A549 (cell line): ENCODE measurements at regions not wholly inside any gene's neighbourhood (a gene's known extent, or its start where the extent isn't known, plus 50 kb on each side); places are given as distances from the start of the nearest gene placed in this dataset.

Experiments
- ATAC-seq, 2 experiments: fragments of 200-7000 bp in 1 of 2; fragments of >200 bp in 1 of 2; cut with Nextera tagmentation in 1 of 2; cut with Tn5 transposase in 1 of 2; 3 replicates each; pipeline versions ENCODE4 v1.8.0 to v1.9.1; 2018 to 2020; ENCODE audit warnings: mild to moderate bottlenecking in 1 of 2, moderate library complexity in 1 of 2
- CTCF ChIA-PET: fragments of 300-600 bp; sonication (Branson Sonifier 250); formaldehyde crosslinking; extraction: SDS; loops from one replicate; lab custom pipeline; 2021; ENCODE audit warnings: antibody characterized with exemption, inconsistent platforms; lab: Yijun Ruan, JAX
- POLR2A ChIA-PET: fragments of 350-600 bp; formaldehyde crosslinking; extraction: SDS; loops from one replicate; lab custom pipeline; 2021; ENCODE audit warnings: antibody characterized with exemption, inconsistent platforms; lab: Yijun Ruan, JAX
- DNase-seq, 2 experiments: peaks; one replicate each; pipeline versions ENCODE4 v3.0.0 to v3.0.0-alpha.2; 2011 to 2016; ENCODE audit warnings: low read depth in 1 of 2, low spot score in 1 of 2
- FAIRE-seq: peaks from 2 replicates; lab custom pipeline; 2011; peaks lifted over from hg19 to GRCh38; lab: Jason Lieb, UNC
- H3K27ac ChIP-seq, 2 experiments: fragments of >200 bp; sonication (Bioruptor Twin); formaldehyde crosslinking; 3 replicates each; pipeline ENCODE4 v1.5.1; 2016 to 2017
- H3K4me1 ChIP-seq: fragments of >200 bp; sonication (Bioruptor Twin); formaldehyde crosslinking; 3 replicates; pipeline ENCODE4 v1.6.1; 2016
- H3K4me2 ChIP-seq: fragments of >200 bp; sonication (Bioruptor Twin); formaldehyde crosslinking; 3 replicates; pipeline ENCODE4 v1.6.1; 2016
- H3K4me3 ChIP-seq: fragments of >200 bp; sonication (Bioruptor Twin); formaldehyde crosslinking; 3 replicates; pipeline ENCODE4 v1.5.1; 2016
- H3K9me3 ChIP-seq: fragments of >200 bp; sonication (Bioruptor Twin); formaldehyde crosslinking; 3 replicates; pipeline ENCODE4 v1.6.1; 2016
- ATOH8 ChIP-seq: fragments of 250-450 bp; sonication (Bioruptor Pico); IDR thresholded peaks from 2 replicates; pipeline ENCODE4 v1.5.0; 2020; ENCODE audit warnings: low read depth, mild to moderate bottlenecking, moderate library complexity
- BCL3 ChIP-seq: fragments of >200 bp; sonication (Bioruptor Twin); formaldehyde crosslinking; IDR thresholded peaks from 3 replicates; pipeline ENCODE4 v1.6.1; 2016
- BHLHE40 ChIP-seq: IDR thresholded peaks from 2 replicates; pipeline ENCODE4 v1.6.1; 2012; ENCODE audit warnings: low read depth, low read length, inconsistent platforms
- CHD2 ChIP-seq: fragments of 150-350 bp; IDR thresholded peaks from 2 replicates; pipeline ENCODE4 v1.6.1; 2014; ENCODE audit warnings: low read length; ENCODE audit not compliant: partially characterized antibody
- CHD4 ChIP-seq: fragments of 200-600 bp; sonication (generic); IDR thresholded peaks from 2 replicates; pipeline ENCODE4 v1.6.1; 2016; ENCODE audit warnings: antibody characterized with exemption, mild to moderate bottlenecking, borderline replicate concordance
- E2F6 ChIP-seq: IDR thresholded peaks from 2 replicates; pipeline ENCODE4 v1.6.1; 2012; ENCODE audit warnings: low read depth, borderline replicate concordance
- ELK1 ChIP-seq: fragments of 150-350 bp; IDR thresholded peaks from 2 replicates; pipeline ENCODE4 v1.6.1; 2014; ENCODE audit warnings: low read depth, mild to moderate bottlenecking, low read length
- ESRRA ChIP-seq: fragments of 150-350 bp; IDR thresholded peaks from 2 replicates; pipeline ENCODE4 v1.6.1; 2014; ENCODE audit warnings: mild to moderate bottlenecking, low read length, borderline replicate concordance
- HOXB13 ChIP-seq: fragments of 250-450 bp; sonication (Bioruptor Pico); IDR thresholded peaks from 2 replicates; pipeline ENCODE4 v1.5.0; 2020; ENCODE audit warnings: low read depth, mild to moderate bottlenecking, moderate library complexity
- HOXB5 ChIP-seq: fragments of 250-450 bp; sonication (Bioruptor Pico); IDR thresholded peaks from 2 replicates; pipeline ENCODE4 v1.5.0; 2020; ENCODE audit warnings: mild to moderate bottlenecking, moderate library complexity
- JUN ChIP-seq, 2 experiments: fragments of >200 bp; sonication (Bioruptor Twin); formaldehyde crosslinking; IDR thresholded peaks; 2 replicates in 1 of 2; 3 replicates in 1 of 2; pipeline ENCODE4 v1.6.1; 2016 to 2017
- KDM1A ChIP-seq: fragments of 200-600 bp; sonication (generic); IDR thresholded peaks from 2 replicates; pipeline ENCODE4 v1.6.1; 2016; ENCODE audit warnings: low read depth, mild to moderate bottlenecking
- MAX ChIP-seq: IDR thresholded peaks from 2 replicates; pipeline ENCODE4 v1.6.1; 2012
- MYC ChIP-seq: IDR thresholded peaks from 2 replicates; pipeline ENCODE4 v1.6.1; 2012; ENCODE audit warnings: mild to moderate bottlenecking, inconsistent platforms, low read length, improper control_type of control experiment, borderline replicate concordance
- POLR2A ChIP-seq: IDR thresholded peaks from 2 replicates; pipeline ENCODE4 v1.6.1; 2012; ENCODE audit warnings: mild to moderate bottlenecking, low read length
- RAD21 ChIP-seq, 2 experiments: fragments of >200 bp in 1 of 2; sonication (Bioruptor Twin) in 1 of 2; formaldehyde crosslinking in 1 of 2; IDR thresholded peaks in 1 of 2; conservative IDR thresholded peaks in 1 of 2; 2 replicates in 1 of 2; 3 replicates in 1 of 2; pipeline ENCODE4 v1.6.1; 2012 to 2018; ENCODE audit warnings: inconsistent platforms in 1 of 2
- REST ChIP-seq: fragments of 200-600 bp; sonication (generic); IDR thresholded peaks from 2 replicates; pipeline ENCODE4 v1.6.1; 2016; ENCODE audit warnings: antibody characterized with exemption, mild to moderate bottlenecking, moderate library complexity
- RNF2 ChIP-seq: fragments of 200-600 bp; sonication (generic); IDR thresholded peaks from 2 replicates; pipeline ENCODE4 v1.6.1; 2016; ENCODE audit warnings: low read depth, mild to moderate bottlenecking, antibody characterized with exemption, moderate library complexity, borderline replicate concordance
- SMC3 ChIP-seq: fragments of >200 bp; sonication (Bioruptor Twin); formaldehyde crosslinking; IDR thresholded peaks from 3 replicates; pipeline ENCODE4 v1.6.1; 2018; ENCODE audit warnings: inconsistent platforms
- TP53 ChIP-seq: fragments of 250-450 bp; sonication (Bioruptor Pico); IDR thresholded peaks from 2 replicates; pipeline ENCODE4 v1.5.0; 2021; ENCODE audit warnings: mild to moderate bottlenecking, moderate library complexity
- ZFP36 ChIP-seq: fragments of 450-650 bp; IDR thresholded peaks from 2 replicates; pipeline ENCODE4 v1.6.1; 2014; ENCODE audit warnings: borderline replicate concordance; ENCODE audit not compliant: partially characterized antibody
- ZSCAN20 ChIP-seq: fragments of 250-450 bp; sonication (Bioruptor Pico); IDR thresholded peaks from 2 replicates; pipeline ENCODE4 v1.8.0; 2022; ENCODE audit warnings: mild to moderate bottlenecking, moderate library complexity
- WGBS: methylation state at CpG from one replicate; pipeline ENCODE4 v1.1.6; 2017; ENCODE audit errors: missing lambda C conversion rate; 5-methylcytosine and 5-hydroxymethylcytosine counted together

GRCh38 chr2:6127718-6128117 lies 435.5 kb downstream of the SOX11 start (continued):
- no peak for TF ChIP-seq BCL3

- no peak overlapping the region for H3K27ac ChIP-seq
- ATAC-seq, result no peak; a peak in 1 of 6 replicates
- DNase-seq, result peak in 1 of 2 experiments; percentile 16
- 19% methylated on average over 3 of the region's 3 CpGs for WGBS
- no peak overlapping the region for H3K4me2 ChIP-seq
- H3K4me3 ChIP-seq, result no peak overlapping the region
- CTCF ChIA-PET, result no interaction called here
- H3K4me1 ChIP-seq, result no peaks in the 10 kb centered on the region
- POLR2A ChIA-PET, result no interaction called here
- TF ChIP-seq ZFP36, result no peak
- no peak for TF ChIP-seq BHLHE40
- no peak for TF ChIP-seq KDM1A
- no peak for TF ChIP-seq ESRRA
- FAIRE-seq, result no peak
- H3K9me3 ChIP-seq, result 0 out of 3 replicates have a peak, but pooled peaks cover 18% of the 10 kb centered on the region
Observed at GRCh38 chr2:6139142-6139541, 447.0 kb downstream of the SOX11 start.

GRCh38 chr2:6139916-6140315 lies 447.7 kb downstream of the SOX11 start:
- CTCF ChIA-PET, result no interaction called here
- H3K4me3 ChIP-seq, result no peak overlapping the region
- H3K9me3 ChIP-seq, result 0 out of 3 replicates have a peak, but pooled peaks cover 18% of the 10 kb centered on the region
- WGBS, result 7% methylated on average over 1 of the region's 1 CpG
- POLR2A ChIA-PET, result no interaction called here
- H3K4me2 ChIP-seq, result no peak overlapping the region
- no peaks in the 10 kb centered on the region for H3K4me1 ChIP-seq
- FAIRE-seq (no peak), ATAC-seq (no peak), DNase-seq (no peak)
- no peak for TF ChIP-seq TP53 (CRISPR knock-in tag)
- no peak for TF ChIP-seq HOXB13 (CRISPR knock-in tag)
- no peak for TF ChIP-seq CHD4
- no peak for TF ChIP-seq MYC
- no peak for TF ChIP-seq ATOH8 (CRISPR knock-in tag)
- H3K27ac ChIP-seq, result no peak overlapping the region

GRCh38 chr2:6140509-6140908 lies 448.3 kb downstream of the SOX11 start:
- no peak for FAIRE-seq
- TF ChIP-seq RAD21 (conservative IDR thresholded peaks at IDR 0.05 in 1 of 2, IDR thresholded peaks at IDR 0.05 in 1 of 2) (no peak), JUN (IDR thresholded peaks at IDR 0.05) (no peak), SMC3 (no peak), REST (no peak), KDM1A (no peak), MAX (no peak), ZSCAN20 (CRISPR knock-in tag) (no peak), ELK1 (no peak), TP53 (CRISPR knock-in tag) (no peak), CHD2 (no peak), HOXB5 (CRISPR knock-in tag) (no peak), POLR2A (no peak), RNF2 (no peak), E2F6 (no peak)
- POLR2A ChIA-PET, result no interaction called here

More at GRCh38 chr2:6140509-6140908, 448.3 kb downstream of the SOX11 start:
- H3K4me3 ChIP-seq, result no peak overlapping the region
- H3K4me1 ChIP-seq, result no peaks in the 10 kb centered on the region
- H3K27ac ChIP-seq, result no peak overlapping the region
- CTCF ChIA-PET, result no interaction called here
- DNase-seq, result no peak
- H3K4me2 ChIP-seq, result no peak overlapping the region
- no peak for ATAC-seq
- H3K9me3 ChIP-seq, result 0 out of 3 replicates have a peak, but pooled peaks cover 18% of the 10 kb centered on the region
- WGBS, result 16% methylated on average over 1 of the region's 1 CpG
